Duodenal mucosa (tissue), 2 donors: ENCODE measurements at regions not wholly inside any gene's neighbourhood (a gene's known extent, or its start where the extent isn't known, plus 50 kb on each side); places are given as distances from the start of the nearest gene placed in this dataset.
"Not testable (repeated sequence)": the region's sequence is repeated elsewhere in the genome, so short reads cannot be mapped to it uniquely, and the experiment has no call there.

Experiments used
- H3K27ac ChIP-seq: one replicate; pipeline ENCODE4 v1.7.0; 2013; ENCODE audit warnings: low read depth, low read length
- H3K27me3 ChIP-seq, 2 donors: one replicate each; pipeline ENCODE4 v1.7.0; 2013; ENCODE audit warnings: low read length in 2 of 2, control low read depth in 1 of 2; ENCODE audit not compliant: insufficient read depth in 2 of 2, control insufficient read depth in 1 of 2
- H3K36me3 ChIP-seq, 2 donors: one replicate each; pipeline ENCODE4 v1.7.0; 2013; ENCODE audit warnings: low read length in 2 of 2, control low read depth in 1 of 2; ENCODE audit not compliant: insufficient read depth in 2 of 2, control insufficient read depth in 1 of 2
- H3K4me1 ChIP-seq, 2 donors: one replicate each; pipeline ENCODE4 v1.7.0; 2013; ENCODE audit warnings: low read length in 2 of 2, control low read depth in 1 of 2; ENCODE audit not compliant: insufficient read depth in 2 of 2, control insufficient read depth in 1 of 2
- H3K4me3 ChIP-seq, 2 donors: one replicate each; pipeline ENCODE4 v1.7.0; 2013; ENCODE audit warnings: low read length in 2 of 2, low read depth in 1 of 2
- H3K9ac ChIP-seq, 2 donors: one replicate each; pipeline ENCODE4 v1.7.0; 2013; ENCODE audit warnings: low read length in 2 of 2, low read depth in 1 of 2
- H3K9me3 ChIP-seq, 2 donors: one replicate each; pipeline ENCODE4 v1.7.0; 2013; ENCODE audit warnings: low read length in 2 of 2, control low read depth in 1 of 2; ENCODE audit not compliant: control insufficient read depth in 1 of 2

DNA sequence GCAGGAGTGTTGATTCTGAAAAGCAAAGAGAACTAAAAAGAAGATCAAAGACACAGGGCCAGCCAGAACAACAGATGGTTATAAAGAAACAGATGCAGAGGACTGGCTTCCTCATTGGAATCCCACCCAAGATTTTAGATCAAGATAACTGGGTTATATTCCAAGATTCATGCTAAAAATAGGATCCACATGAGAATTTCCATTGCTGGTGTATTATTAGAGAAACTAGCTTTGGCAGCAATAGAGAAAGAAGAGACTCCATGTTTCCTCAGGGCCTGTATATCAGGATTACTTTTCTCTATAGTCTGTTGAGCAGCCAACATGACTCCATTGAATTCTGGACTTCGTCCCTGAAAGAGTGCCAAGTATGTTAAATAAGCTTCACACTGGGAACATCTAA is 367.3 kb downstream of the TUSC1 start:
- no peaks in the 10 kb centered on the region for H3K4me1 ChIP-seq
- H3K36me3 ChIP-seq, result no peaks in the 10 kb centered on the region
- no peak overlapping the region for H3K4me3 ChIP-seq
- no peak overlapping the region for H3K9ac ChIP-seq
- peaks cover 6 to 8% of the 10 kb centered on the region in 2 donors for H3K9me3 ChIP-seq
- no peak overlapping the region for H3K27ac ChIP-seq
- no peaks in the 10 kb centered on the region for H3K27me3 ChIP-seq

GRCh38 chr9:25308549-25308948 is 369.7 kb downstream of the TUSC1 start:
- Histone ChIP-seq H3K9ac (no peak overlapping the region), H3K36me3 (no peaks in the 10 kb centered on the region), H3K4me1 (no peaks in the 10 kb centered on the region), H3K9me3 (peaks cover 6% of the 10 kb centered on the region in 2 donors), H3K27ac (no peak overlapping the region), H3K4me3 (no peak overlapping the region), H3K27me3 (no peaks in the 10 kb centered on the region)

GRCh38 chr9:25302601-25303000 is 375.6 kb downstream of the TUSC1 start:
- Histone ChIP-seq H3K27ac (no peak overlapping the region), H3K4me1 (no peaks in the 10 kb centered on the region), H3K4me3 (no peak overlapping the region), H3K9me3 (peaks cover 0 to 6% of the 10 kb centered on the region in 2 donors), H3K27me3 (no peaks in the 10 kb centered on the region), H3K9ac (no peak overlapping the region), H3K36me3 (no peaks in the 10 kb centered on the region)

- H3K36me3 ChIP-seq, H3K27me3 ChIP-seq, H3K27ac ChIP-seq, H3K4me3 ChIP-seq, H3K9ac ChIP-seq, H3K9me3 ChIP-seq, H3K4me1 ChIP-seq: not testable (repeated sequence)
Observed at GRCh38 chr9:25288195-25288594, 390.0 kb downstream of the TUSC1 start.

DNA sequence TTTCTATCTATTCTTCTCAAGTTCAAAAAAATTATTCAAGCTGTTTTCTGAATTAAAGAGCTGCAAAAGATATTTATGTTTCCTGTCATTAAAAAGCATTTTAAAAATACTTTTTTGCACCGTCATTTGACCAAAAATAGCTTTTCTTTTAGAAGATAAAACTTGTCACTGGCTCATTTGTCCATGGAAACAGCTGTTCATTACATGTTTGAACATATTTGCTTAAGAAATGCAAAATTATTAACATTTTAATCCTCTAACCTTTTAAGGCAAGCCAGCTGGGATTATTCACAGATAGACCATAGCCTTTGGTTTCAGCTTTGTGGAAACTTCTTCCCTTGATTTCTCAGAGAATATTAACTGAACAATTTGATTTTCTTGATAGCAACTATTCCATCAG is 393.9 kb downstream of the TUSC1 start:
- Histone ChIP-seq H3K9ac (no peak overlapping the region), H3K9me3 (peaks cover 0 to 3% of the 10 kb centered on the region in 2 donors), H3K4me1 (no peaks in the 10 kb centered on the region), H3K27me3 (no peaks in the 10 kb centered on the region), H3K27ac (no peak overlapping the region), H3K36me3 (no peaks in the 10 kb centered on the region), H3K4me3 (no peak overlapping the region)

DNA sequence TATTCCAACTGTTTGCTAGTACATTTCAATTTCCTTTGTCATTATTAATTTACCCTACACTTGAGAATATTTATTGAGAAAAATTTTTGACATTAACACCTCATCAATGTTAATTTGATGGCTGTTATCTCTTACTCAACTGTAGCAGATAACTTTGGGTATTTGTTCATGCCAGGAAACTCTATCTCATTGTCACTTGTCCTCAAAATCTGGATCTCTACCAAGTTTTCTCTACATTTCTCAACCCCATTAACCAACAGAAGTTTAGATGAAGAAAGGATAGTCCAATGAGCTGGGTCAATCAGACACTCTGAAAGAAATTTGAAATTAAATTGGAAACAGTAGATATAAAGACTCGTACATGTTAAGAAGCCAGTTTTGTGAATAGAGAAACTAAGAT is 395.3 kb downstream of the TUSC1 start:
- H3K4me3 ChIP-seq, result no peak overlapping the region
- H3K27me3 ChIP-seq, result no peaks in the 10 kb centered on the region
- no peak overlapping the region for H3K27ac ChIP-seq

DNA sequence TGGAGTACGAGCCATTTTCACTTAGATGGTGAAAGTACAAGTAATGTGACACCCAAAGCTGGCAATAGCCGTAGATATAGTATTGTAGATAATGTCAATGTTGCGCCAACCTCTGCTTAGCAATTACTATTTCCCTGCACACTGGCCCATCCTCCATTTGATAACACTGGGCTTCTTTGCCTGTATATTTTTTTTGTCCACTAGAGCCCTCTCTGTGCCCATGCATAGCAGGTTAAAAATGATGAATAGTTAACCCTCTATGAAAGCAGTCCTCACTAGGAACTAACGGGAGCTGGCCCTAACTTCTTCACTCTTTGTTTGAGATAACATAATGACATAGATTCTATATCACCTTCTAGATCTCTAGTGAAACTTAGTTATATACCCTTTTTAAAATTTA is 416.8 kb downstream of the TUSC1 start:
- no peaks in the 10 kb centered on the region for H3K4me1 ChIP-seq

More for the DNA sequence above, 395.3 kb downstream of the TUSC1 start:
- Histone ChIP-seq H3K9ac (no peak overlapping the region), H3K36me3 (no peaks in the 10 kb centered on the region), H3K4me1 (no peaks in the 10 kb centered on the region), H3K9me3 (peaks cover 0 to 3% of the 10 kb centered on the region in 2 donors)

GRCh38 chr9:25260046-25260445 is 418.2 kb downstream of the TUSC1 start:
- Histone ChIP-seq H3K9ac (no peak overlapping the region), H3K27me3 (no peaks in the 10 kb centered on the region), H3K36me3 (no peaks in the 10 kb centered on the region), H3K4me1 (no peaks in the 10 kb centered on the region), H3K4me3 (no peak overlapping the region), H3K9me3 (peaks cover 0 to 2% of the 10 kb centered on the region in 2 donors), H3K27ac (no peak overlapping the region)

More for the DNA sequence above, 416.8 kb downstream of the TUSC1 start:
- Histone ChIP-seq H3K27me3 (no peaks in the 10 kb centered on the region), H3K4me3 (no peak overlapping the region), H3K9ac (no peak overlapping the region), H3K9me3 (peaks cover 0 to 2% of the 10 kb centered on the region in 2 donors), H3K27ac (no peak overlapping the region), H3K36me3 (no peaks in the 10 kb centered on the region)

- no peaks in the 10 kb centered on the region for H3K4me1 ChIP-seq
- H3K4me3 ChIP-seq, result no peak overlapping the region
- H3K36me3 ChIP-seq, result no peaks in the 10 kb centered on the region
- no peaks in the 10 kb centered on the region for H3K27me3 ChIP-seq
- no peak overlapping the region for H3K27ac ChIP-seq
- H3K9me3 ChIP-seq, result peaks cover 0 to 2% of the 10 kb centered on the region in 2 donors
- no peak overlapping the region for H3K9ac ChIP-seq
Observed at GRCh38 chr9:25255216-25255615, 423.0 kb downstream of the TUSC1 start.

DNA sequence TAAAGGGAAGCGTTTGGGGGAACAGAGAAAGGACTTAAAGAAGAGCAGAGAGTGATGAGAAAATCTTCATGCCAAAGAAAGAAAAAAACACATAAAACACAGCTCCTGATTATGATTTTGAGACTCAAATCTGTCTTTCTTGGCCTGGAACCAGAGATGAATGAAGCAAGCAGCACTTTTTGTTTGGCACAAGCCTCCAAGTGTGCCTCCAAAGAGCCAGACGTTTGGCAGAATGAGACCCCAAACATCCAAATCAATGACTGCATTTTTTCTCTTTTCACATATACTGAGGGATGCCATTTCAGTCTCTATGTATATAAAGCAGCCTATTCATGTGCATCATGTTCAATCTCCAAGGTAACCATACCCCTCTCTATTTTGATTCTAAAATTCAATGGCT is 424.2 kb downstream of the TUSC1 start:
- Histone ChIP-seq H3K4me3 (no peak overlapping the region), H3K27me3 (no peaks in the 10 kb centered on the region), H3K4me1 (no peaks in the 10 kb centered on the region), H3K9me3 (no peaks in the 10 kb centered on the region), H3K9ac (no peak overlapping the region), H3K27ac (no peak overlapping the region), H3K36me3 (no peaks in the 10 kb centered on the region)

DNA sequence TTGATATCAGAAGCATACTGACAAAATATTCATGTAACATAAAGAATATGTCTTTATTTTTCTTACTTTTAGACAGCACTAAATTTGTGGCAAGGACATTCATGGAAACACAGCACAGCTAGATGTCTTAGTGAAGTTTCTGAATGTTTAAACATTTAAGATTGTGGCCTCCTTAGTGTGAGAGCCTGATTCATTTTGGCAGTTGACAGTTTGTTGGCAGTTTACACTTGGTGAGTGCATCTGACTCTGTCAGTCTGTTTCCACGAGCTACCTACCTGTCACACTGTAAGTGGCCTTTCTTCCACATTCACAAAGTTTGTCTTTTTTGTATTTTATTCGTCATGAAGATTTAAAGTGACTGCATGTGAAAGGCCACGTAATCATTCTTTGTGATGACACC is 436.8 kb downstream of the TUSC1 start:
- Histone ChIP-seq H3K4me1 (no peaks in the 10 kb centered on the region), H3K27me3 (no peaks in the 10 kb centered on the region), H3K4me3 (no peak overlapping the region), H3K9ac (no peak overlapping the region), H3K36me3 (no peaks in the 10 kb centered on the region), H3K9me3 (peaks cover 3 to 13% of the 10 kb centered on the region in 2 donors), H3K27ac (no peak overlapping the region)
